Glutamatergic neuron (in vitro differentiated cells): ENCODE measurements at regions not wholly inside any gene's neighbourhood (a gene's known extent, or its start where the extent isn't known, plus 50 kb on each side); places are given as distances from the start of the nearest gene placed in this dataset.

Source experiments
- DNase-seq: peaks from one replicate; pipeline ENCODE4 v3.0.0; 2022
- H3K27ac Mint-ChIP-seq: one replicate; pipeline ENCODE4 v1.8.0; 2020; ENCODE audit warnings: mild to moderate bottlenecking, mixed read lengths, inconsistent platforms; ENCODE audit not compliant: unreplicated experiment
- H3K27me3 Mint-ChIP-seq: one replicate; pipeline ENCODE4 v1.8.0; 2020; ENCODE audit warnings: mild to moderate bottlenecking, moderate library complexity, mixed read lengths, inconsistent platforms; ENCODE audit not compliant: unreplicated experiment
- H3K36me3 Mint-ChIP-seq: one replicate; pipeline ENCODE4 v1.8.0; 2020; ENCODE audit warnings: mild to moderate bottlenecking, mixed read lengths, inconsistent platforms; ENCODE audit not compliant: unreplicated experiment
- H3K4me1 Mint-ChIP-seq: one replicate; pipeline ENCODE4 v1.8.0; 2020; ENCODE audit warnings: mild to moderate bottlenecking, low read depth, mixed read lengths, inconsistent platforms; ENCODE audit not compliant: unreplicated experiment
- H3K4me3 Mint-ChIP-seq: one replicate; pipeline ENCODE4 v1.8.0; 2020; ENCODE audit warnings: mild to moderate bottlenecking, mixed read lengths, inconsistent platforms; ENCODE audit not compliant: unreplicated experiment
- H3K9me3 Mint-ChIP-seq: one replicate; pipeline ENCODE4 v1.8.0; 2020; ENCODE audit warnings: mild to moderate bottlenecking, moderate library complexity, mixed read lengths, inconsistent platforms; ENCODE audit not compliant: unreplicated experiment
- CTCF ChIP-seq: fragments of 200-600 bp; sonication (generic); IDR thresholded peaks from one replicate; pipeline ENCODE4 v1.5.0; 2021; ENCODE audit not compliant: partially characterized antibody, unreplicated experiment

- no peak for TF ChIP-seq CTCF
- Mint-ChIP-seq H3K27ac (no peak overlapping the region), H3K27me3 (no peaks in the 10 kb centered on the region), H3K4me1 (no peaks in the 10 kb centered on the region), H3K4me3 (no peak overlapping the region), H3K9me3 (no peaks in the 10 kb centered on the region), H3K36me3 (no peaks in the 10 kb centered on the region)
- no peak for DNase-seq
Observed at GRCh38 chr4:102447413-102447812, 53.7 kb upstream of the NFKB1 start.

- no peak for DNase-seq
- no peak overlapping the region for H3K27ac Mint-ChIP-seq
- TF ChIP-seq CTCF = peak; percentile 44
- H3K27me3 Mint-ChIP-seq = peaks cover 2% of the 10 kb centered on the region
- no peak overlapping the region for H3K4me3 Mint-ChIP-seq
- no peaks in the 10 kb centered on the region for H3K36me3 Mint-ChIP-seq
- H3K9me3 Mint-ChIP-seq = no peaks in the 10 kb centered on the region
- H3K4me1 Mint-ChIP-seq = no peaks in the 10 kb centered on the region
Observed at GRCh38 chr4:102449751-102450352, 51.3 kb upstream of the NFKB1 start.

GRCh38 chr4:102451266-102451665 is 49.9 kb upstream of the NFKB1 start:
- no peak for TF ChIP-seq CTCF
- no peak for DNase-seq
- no peaks in the 10 kb centered on the region for H3K4me1 Mint-ChIP-seq
- no peak overlapping the region for H3K27ac Mint-ChIP-seq
- peaks cover 2% of the 10 kb centered on the region for H3K27me3 Mint-ChIP-seq
- no peaks in the 10 kb centered on the region for H3K36me3 Mint-ChIP-seq
- H3K4me3 Mint-ChIP-seq = no peak overlapping the region
- peaks cover 2% of the 10 kb centered on the region for H3K9me3 Mint-ChIP-seq
